ENCODE measurements at regions not wholly inside any gene's neighbourhood (a gene's known extent, or its start where the extent isn't known, plus 50 kb on each side); places are given as distances from the start of the nearest gene placed in this dataset.

- Histone ChIP-seq H3K36me3 (ENCODE audit: control insufficient read depth, insufficient read depth, low read length) (no peaks in the 10 kb centered on the region), H3K56ac (ENCODE audit: low read length) (no peak overlapping the region), H3K79me1 (ENCODE audit: low read length) (no peaks in the 10 kb centered on the region), H3K27ac (ENCODE audit: low read depth, low read length) (no peak overlapping the region), H2AK5ac (ENCODE audit: low read length) (no peak overlapping the region), H3K4me1 (ENCODE audit: control insufficient read depth, low read depth, low read length) (no peaks in the 10 kb centered on the region), H2BK120ac (ENCODE audit: low read depth, low read length) (no peak overlapping the region), H4K8ac (ENCODE audit: low read depth, low read length) (no peak overlapping the region), H3K4me3 (ENCODE audit: low read length) (no peak overlapping the region), H3K79me2 (ENCODE audit: control insufficient read depth, insufficient read depth, low read length) (no peaks in the 10 kb centered on the region), H2BK5ac (ENCODE audit: low read length) (no peak overlapping the region), H3K4ac (ENCODE audit: low read depth, low read length) (no peak overlapping the region), H3K4me2 (ENCODE audit: low read length) (no peak overlapping the region), H3K9ac (ENCODE audit: low read length) (no peak overlapping the region), H4K5ac (ENCODE audit: low read length) (no peak overlapping the region), H2BK15ac (replicated peaks; ENCODE audit: low read depth) (no peak overlapping the region), H3K27me3 (ENCODE audit: insufficient read depth, low read length, poor library complexity) (no peaks in the 10 kb centered on the region), H3K23ac (ENCODE audit: low read length) (no peak overlapping the region), H3K18ac (ENCODE audit: low read length) (no peak overlapping the region)
- DNase-seq = no peak
- no CpG with 5 or more reads among the region's 2 CpGs for WGBS (ENCODE audit: extremely low coverage, insufficient coverage, low lambda C conversion rate)
Measured at GRCh38 chr9:78131969-78132700, 100.5 kb upstream of the GNAQ start.

DNA sequence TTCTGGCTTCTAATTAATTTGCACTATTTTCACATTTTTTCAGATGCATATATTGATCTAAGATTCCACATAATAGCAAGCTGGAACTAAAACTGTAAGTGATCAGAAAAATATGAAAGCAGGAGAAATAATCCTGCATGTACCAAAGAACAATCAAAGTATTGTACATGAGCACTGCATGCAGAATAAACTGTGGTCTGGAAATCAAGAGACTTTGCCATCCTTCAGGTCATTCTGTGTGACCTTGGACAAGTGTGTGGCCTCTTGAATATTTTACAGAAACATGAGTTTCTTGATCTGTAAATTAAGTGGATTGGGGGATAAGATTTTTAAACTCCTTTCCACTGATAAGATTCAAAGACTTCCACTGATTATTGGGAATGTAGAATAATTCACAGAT, 99.2 kb upstream of the GNAQ start:
- no peaks in the 10 kb centered on the region for H3K4me1 ChIP-seq (ENCODE audit: control insufficient read depth, low read depth, low read length)
- no peak overlapping the region for H3K9ac ChIP-seq (ENCODE audit: low read length)
- no peak overlapping the region for H3K4me3 ChIP-seq (ENCODE audit: low read length)
- no peak overlapping the region for H4K5ac ChIP-seq (ENCODE audit: low read length)
- no peaks in the 10 kb centered on the region for H3K79me1 ChIP-seq (ENCODE audit: low read length)
- H3K4ac ChIP-seq (ENCODE audit: low read depth, low read length) = no peak overlapping the region
- H3K79me2 ChIP-seq (ENCODE audit: control insufficient read depth, insufficient read depth, low read length) = no peaks in the 10 kb centered on the region
- H3K23ac ChIP-seq (ENCODE audit: low read length) = no peak overlapping the region
- H3K4me2 ChIP-seq (ENCODE audit: low read length) = no peak overlapping the region
- H3K56ac ChIP-seq (ENCODE audit: low read length) = no peak overlapping the region
- H3K36me3 ChIP-seq (ENCODE audit: control insufficient read depth, insufficient read depth, low read length) = no peaks in the 10 kb centered on the region
- no peaks in the 10 kb centered on the region for H3K27me3 ChIP-seq (ENCODE audit: insufficient read depth, low read length, poor library complexity)
- no peak overlapping the region for H3K18ac ChIP-seq (ENCODE audit: low read length)
- no peak overlapping the region for H2BK5ac ChIP-seq (ENCODE audit: low read length)
- H2BK15ac ChIP-seq (replicated peaks; ENCODE audit: low read depth) = no peak overlapping the region
- no peak overlapping the region for H3K27ac ChIP-seq (ENCODE audit: low read depth, low read length)
- no peak overlapping the region for H4K8ac ChIP-seq (ENCODE audit: low read depth, low read length)
- H2AK5ac ChIP-seq (ENCODE audit: low read length) = no peak overlapping the region
- H2BK120ac ChIP-seq (ENCODE audit: low read depth, low read length) = no peak overlapping the region
- DNase-seq = no peak

DNA sequence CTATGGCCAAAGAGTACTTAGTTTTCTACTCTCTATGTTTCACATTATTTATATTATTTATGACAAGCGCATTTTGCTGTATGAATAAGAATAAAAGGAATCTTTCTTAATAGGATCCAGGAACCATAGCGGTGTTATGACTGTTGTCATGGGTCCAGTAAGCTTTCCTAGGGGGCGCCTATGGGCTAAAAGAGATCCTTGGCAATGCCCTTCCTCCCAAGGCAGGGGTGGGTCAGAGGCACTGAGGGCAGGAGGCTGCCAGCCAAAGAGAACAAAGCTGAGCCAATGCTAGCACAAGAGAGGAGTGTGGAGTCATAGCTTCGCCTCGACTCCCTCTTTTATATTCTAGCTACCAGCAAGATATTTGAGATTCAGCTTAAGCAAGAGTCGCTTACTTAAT, 98.4 kb upstream of the GNAQ start:
- Histone ChIP-seq H3K9ac (ENCODE audit: low read length) (no peak overlapping the region), H3K27me3 (ENCODE audit: insufficient read depth, low read length, poor library complexity) (no peaks in the 10 kb centered on the region), H3K79me2 (ENCODE audit: control insufficient read depth, insufficient read depth, low read length) (no peaks in the 10 kb centered on the region), H3K56ac (ENCODE audit: low read length) (no peak overlapping the region), H2BK120ac (ENCODE audit: low read depth, low read length) (no peak overlapping the region), H3K4me3 (ENCODE audit: low read length) (no peak overlapping the region), H3K79me1 (ENCODE audit: low read length) (no peaks in the 10 kb centered on the region), H2BK15ac (replicated peaks; ENCODE audit: low read depth) (no peak overlapping the region), H2BK5ac (ENCODE audit: low read length) (no peak overlapping the region), H4K8ac (ENCODE audit: low read depth, low read length) (no peak overlapping the region), H2AK5ac (ENCODE audit: low read length) (no peak overlapping the region), H3K27ac (ENCODE audit: low read depth, low read length) (no peak overlapping the region), H3K4ac (ENCODE audit: low read depth, low read length) (no peak overlapping the region), H4K5ac (ENCODE audit: low read length) (no peak overlapping the region), H3K18ac (ENCODE audit: low read length) (no peak overlapping the region), H3K4me2 (ENCODE audit: low read length) (no peak overlapping the region), H3K23ac (ENCODE audit: low read length) (no peak overlapping the region), H3K36me3 (ENCODE audit: control insufficient read depth, insufficient read depth, low read length) (no peaks in the 10 kb centered on the region), H3K4me1 (ENCODE audit: control insufficient read depth, low read depth, low read length) (no peaks in the 10 kb centered on the region)
- WGBS (ENCODE audit: extremely low coverage, insufficient coverage, low lambda C conversion rate) = no CpG with 5 or more reads among the region's 6 CpGs
- peak; percentile 91 for DNase-seq

- H3K36me3 ChIP-seq (ENCODE audit: control insufficient read depth, insufficient read depth, low read length) = no peaks in the 10 kb centered on the region
- no peaks in the 10 kb centered on the region for H3K4me1 ChIP-seq (ENCODE audit: control insufficient read depth, low read depth, low read length)
- DNase-seq = no peak
- H3K79me2 ChIP-seq (ENCODE audit: control insufficient read depth, insufficient read depth, low read length) = no peaks in the 10 kb centered on the region
- no peak overlapping the region for H3K4me2 ChIP-seq (ENCODE audit: low read length)
- H3K4me3 ChIP-seq (ENCODE audit: low read length) = no peak overlapping the region
- no peaks in the 10 kb centered on the region for H3K27me3 ChIP-seq (ENCODE audit: insufficient read depth, low read length, poor library complexity)
- H3K27ac ChIP-seq (ENCODE audit: low read depth, low read length) = no peak overlapping the region
- H4K8ac ChIP-seq (ENCODE audit: low read depth, low read length) = no peak overlapping the region
- H2BK5ac ChIP-seq (ENCODE audit: low read length) = no peak overlapping the region
- H3K4ac ChIP-seq (ENCODE audit: low read depth, low read length) = no peak overlapping the region
- no peak overlapping the region for H3K18ac ChIP-seq (ENCODE audit: low read length)
- no peak overlapping the region for H2AK5ac ChIP-seq (ENCODE audit: low read length)
- WGBS (ENCODE audit: extremely low coverage, insufficient coverage, low lambda C conversion rate) = no CpG with 5 or more reads among the region's 5 CpGs
- H3K56ac ChIP-seq (ENCODE audit: low read length) = no peak overlapping the region
- no peak overlapping the region for H2BK120ac ChIP-seq (ENCODE audit: low read depth, low read length)
- no peak overlapping the region for H4K5ac ChIP-seq (ENCODE audit: low read length)
- H2BK15ac ChIP-seq (replicated peaks; ENCODE audit: low read depth) = no peak overlapping the region
- no peak overlapping the region for H3K9ac ChIP-seq (ENCODE audit: low read length)
- H3K79me1 ChIP-seq (ENCODE audit: low read length) = no peaks in the 10 kb centered on the region
- no peak overlapping the region for H3K23ac ChIP-seq (ENCODE audit: low read length)
Measured at GRCh38 chr9:78127279-78128225, 95.9 kb upstream of the GNAQ start.

- H2AK5ac ChIP-seq (ENCODE audit: low read length) = no peak overlapping the region
- no peaks in the 10 kb centered on the region for H3K27me3 ChIP-seq (ENCODE audit: insufficient read depth, low read length, poor library complexity)
- no peak overlapping the region for H4K8ac ChIP-seq (ENCODE audit: low read depth, low read length)
- H3K36me3 ChIP-seq (ENCODE audit: control insufficient read depth, insufficient read depth, low read length) = no peaks in the 10 kb centered on the region
- H3K56ac ChIP-seq (ENCODE audit: low read length) = no peak overlapping the region
- H3K4me1 ChIP-seq (ENCODE audit: control insufficient read depth, low read depth, low read length) = no peaks in the 10 kb centered on the region
- no peak overlapping the region for H4K5ac ChIP-seq (ENCODE audit: low read length)
- H3K23ac ChIP-seq (ENCODE audit: low read length) = no peak overlapping the region
- no peak for DNase-seq
- H2BK120ac ChIP-seq (ENCODE audit: low read depth, low read length) = no peak overlapping the region
- H3K79me1 ChIP-seq (ENCODE audit: low read length) = no peaks in the 10 kb centered on the region
- WGBS (ENCODE audit: extremely low coverage, insufficient coverage, low lambda C conversion rate) = no CpG with 5 or more reads among the region's 1 CpG
- H3K4me3 ChIP-seq (ENCODE audit: low read length) = no peak overlapping the region
- no peak overlapping the region for H3K18ac ChIP-seq (ENCODE audit: low read length)
- H3K27ac ChIP-seq (ENCODE audit: low read depth, low read length) = no peak overlapping the region
- no peak overlapping the region for H3K4ac ChIP-seq (ENCODE audit: low read depth, low read length)
- no peak overlapping the region for H3K9ac ChIP-seq (ENCODE audit: low read length)
- no peaks in the 10 kb centered on the region for H3K79me2 ChIP-seq (ENCODE audit: control insufficient read depth, insufficient read depth, low read length)
- no peak overlapping the region for H2BK15ac ChIP-seq (replicated peaks; ENCODE audit: low read depth)
- H3K4me2 ChIP-seq (ENCODE audit: low read length) = no peak overlapping the region
- no peak overlapping the region for H2BK5ac ChIP-seq (ENCODE audit: low read length)
Measured at GRCh38 chr9:78123808-78124207, 92.2 kb upstream of the GNAQ start.

Data from mesendoderm (in vitro differentiated cells).